ENCODE measurements at regions not wholly inside any gene's neighbourhood (a gene's known extent, or its start where the extent isn't known, plus 50 kb on each side); places are given as distances from the start of the nearest gene placed in this dataset.

- H3K36me3 Mint-ChIP-seq (ENCODE audit: low read depth) = no peaks in the 10 kb centered on the region
- H3K4me1 Mint-ChIP-seq (ENCODE audit: low read depth) = no peaks in the 10 kb centered on the region
- ATAC-seq (no peak), DNase-seq (no peak)
- no peaks in the 10 kb centered on the region for H3K9me3 Mint-ChIP-seq
- ChIA-PET POLR2A (no interaction called here), CTCF (no interaction called here)
- H3K27ac Mint-ChIP-seq = no peak overlapping the region
- intact Hi-C loops (cut with micrococcal nuclease) = no loop called here
- TF ChIP-seq, protein P1, sequence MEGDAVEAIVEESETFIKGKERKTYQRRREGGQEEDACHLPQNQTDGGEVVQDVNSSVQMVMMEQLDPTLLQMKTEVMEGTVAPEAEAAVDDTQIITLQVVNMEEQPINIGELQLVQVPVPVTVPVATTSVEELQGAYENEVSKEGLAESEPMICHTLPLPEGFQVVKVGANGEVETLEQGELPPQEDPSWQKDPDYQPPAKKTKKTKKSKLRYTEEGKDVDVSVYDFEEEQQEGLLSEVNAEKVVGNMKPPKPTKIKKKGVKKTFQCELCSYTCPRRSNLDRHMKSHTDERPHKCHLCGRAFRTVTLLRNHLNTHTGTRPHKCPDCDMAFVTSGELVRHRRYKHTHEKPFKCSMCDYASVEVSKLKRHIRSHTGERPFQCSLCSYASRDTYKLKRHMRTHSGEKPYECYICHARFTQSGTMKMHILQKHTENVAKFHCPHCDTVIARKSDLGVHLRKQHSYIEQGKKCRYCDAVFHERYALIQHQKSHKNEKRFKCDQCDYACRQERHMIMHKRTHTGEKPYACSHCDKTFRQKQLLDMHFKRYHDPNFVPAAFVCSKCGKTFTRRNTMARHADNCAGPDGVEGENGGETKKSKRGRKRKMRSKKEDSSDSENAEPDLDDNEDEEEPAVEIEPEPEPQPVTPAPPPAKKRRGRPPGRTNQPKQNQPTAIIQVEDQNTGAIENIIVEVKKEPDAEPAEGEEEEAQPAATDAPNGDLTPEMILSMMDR (IDR thresholded peaks at IDR 0.05) = no peak
- no peak overlapping the region for H3K4me3 Mint-ChIP-seq
- no peaks in the 10 kb centered on the region for H3K27me3 Mint-ChIP-seq
These were observed 865.4 kb upstream of the TMEM132C start for GRCh38 chr12:127401536-127401935.

- DNase-seq (no peak), ATAC-seq (no peak)
- Mint-ChIP-seq H3K27me3 (peaks cover 2% of the 10 kb centered on the region), H3K27ac (no peak overlapping the region), H3K4me3 (no peak overlapping the region), H3K9me3 (no peaks in the 10 kb centered on the region), H3K36me3 (ENCODE audit: low read depth) (no peaks in the 10 kb centered on the region), H3K4me1 (ENCODE audit: low read depth) (no peaks in the 10 kb centered on the region)
- intact Hi-C loops (cut with micrococcal nuclease) = no loop called here
- ChIA-PET POLR2A (no interaction called here), CTCF (no interaction called here)
- TF ChIP-seq, protein P1 (IDR thresholded peaks at IDR 0.05) = no peak
These were observed 855.6 kb upstream of the TMEM132C start for GRCh38 chr12:127411166-127411915.

GRCh38 chr12:127411981-127412380 lies 855.0 kb upstream of the TMEM132C start:
- H3K27ac Mint-ChIP-seq = no peak overlapping the region
- H3K36me3 Mint-ChIP-seq (ENCODE audit: low read depth) = no peaks in the 10 kb centered on the region

DNA sequence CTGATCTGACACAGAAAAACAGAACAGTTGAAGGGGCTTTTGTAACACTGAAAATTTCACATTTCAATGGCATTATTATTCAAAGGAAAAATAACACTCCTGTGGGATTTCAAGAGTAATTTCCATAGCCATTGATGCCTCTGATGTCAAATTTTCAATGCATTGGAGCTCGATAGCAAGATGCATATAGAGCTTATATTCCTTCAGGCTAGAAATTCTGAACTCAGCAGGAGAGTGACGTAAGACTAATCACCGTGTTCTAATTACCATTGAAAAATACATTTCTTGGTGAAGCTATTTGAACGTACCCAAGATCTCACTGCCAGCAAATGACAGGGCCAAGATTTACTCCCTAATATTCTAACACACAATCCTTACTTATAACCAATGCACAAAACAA lies 854.1 kb upstream of the TMEM132C start:
- Mint-ChIP-seq H3K4me1 (ENCODE audit: low read depth) (no peaks in the 10 kb centered on the region), H3K4me3 (no peak overlapping the region), H3K36me3 (ENCODE audit: low read depth) (no peaks in the 10 kb centered on the region), H3K27me3 (no peaks in the 10 kb centered on the region), H3K27ac (no peak overlapping the region), H3K9me3 (peaks cover 6% of the 10 kb centered on the region)
- TF ChIP-seq, protein P1 (IDR thresholded peaks at IDR 0.05) = no peak
- intact Hi-C loops (cut with micrococcal nuclease) = no loop called here
- ChIA-PET CTCF (no interaction called here), POLR2A (no interaction called here)
- no peak for DNase-seq
- no peak for ATAC-seq

More at GRCh38 chr12:127411981-127412380, 855.0 kb upstream of the TMEM132C start:
- TF ChIP-seq, protein P1 (IDR thresholded peaks at IDR 0.05) = no peak
- no peaks in the 10 kb centered on the region for H3K4me1 Mint-ChIP-seq (ENCODE audit: low read depth)
- H3K4me3 Mint-ChIP-seq = no peak overlapping the region
- intact Hi-C loops (cut with micrococcal nuclease) = no loop called here
- ChIA-PET POLR2A (no interaction called here), CTCF (no interaction called here)
- no peaks in the 10 kb centered on the region for H3K9me3 Mint-ChIP-seq
- H3K27me3 Mint-ChIP-seq = no peaks in the 10 kb centered on the region
- ATAC-seq (no peak), DNase-seq (no peak)

DNA sequence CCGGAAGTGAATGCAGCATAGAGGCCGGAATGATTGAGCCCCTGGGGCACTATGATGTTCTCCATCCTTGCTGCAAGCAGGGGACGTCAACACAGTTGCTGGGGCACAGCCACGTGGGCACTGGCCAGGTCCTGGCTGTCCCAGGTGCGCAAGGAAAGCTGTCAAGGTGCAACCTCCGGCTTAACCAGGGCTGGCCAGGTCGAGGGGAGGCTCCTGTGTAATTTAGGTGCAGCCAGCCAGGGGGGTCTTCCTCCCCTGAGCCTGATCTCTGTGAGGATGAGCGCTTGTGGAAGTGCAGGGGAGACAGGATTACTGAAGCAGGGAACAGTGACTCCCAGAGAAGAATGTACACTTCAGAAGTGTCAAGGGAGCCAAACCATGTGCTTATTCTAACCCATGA lies 852.8 kb upstream of the TMEM132C start:
- DNase-seq (no peak), ATAC-seq (no peak)
- TF ChIP-seq, protein P1 (IDR thresholded peaks at IDR 0.05) = no peak
- intact Hi-C loops (cut with micrococcal nuclease) = no loop called here
- CTCF ChIA-PET = no interaction called here
- Mint-ChIP-seq H3K4me3 (no peak overlapping the region), H3K27me3 (no peaks in the 10 kb centered on the region), H3K9me3 (peaks cover 6% of the 10 kb centered on the region), H3K27ac (no peak overlapping the region), H3K4me1 (ENCODE audit: low read depth) (no peaks in the 10 kb centered on the region), H3K36me3 (ENCODE audit: low read depth) (no peaks in the 10 kb centered on the region)
- POLR2A ChIA-PET = no interaction called here
